ENCODE measurements at regions not wholly inside any gene's neighbourhood (a gene's known extent, or its start where the extent isn't known, plus 50 kb on each side); places are given as distances from the start of the nearest gene placed in this dataset.
"Not testable (repeated sequence)": the region's sequence is repeated elsewhere in the genome, so short reads cannot be mapped to it uniquely, and the experiment has no call there.

GRCh38 chr20:55142932-55143331 is 667.5 kb downstream of the DOK5 start:
- no peak for DNase-seq

GRCh38 chr20:55140631-55141030 is 665.2 kb downstream of the DOK5 start:
- no peak for DNase-seq

- no peak for DNase-seq
Measured at GRCh38 chr20:55139173-55139765, 663.9 kb downstream of the DOK5 start.

GRCh38 chr20:55135923-55136322 is 660.5 kb downstream of the DOK5 start:
- DNase-seq: no peak

- no peak for DNase-seq
Measured at GRCh38 chr20:55132523-55132922, 657.1 kb downstream of the DOK5 start.

GRCh38 chr20:55117577-55117976 is 642.2 kb downstream of the DOK5 start:
- DNase-seq: not testable (repeated sequence)

- DNase-seq: no peak
Measured at GRCh38 chr20:55116598-55116997, 641.2 kb downstream of the DOK5 start.

GRCh38 chr20:55103188-55103587 is 627.8 kb downstream of the DOK5 start:
- DNase-seq: no peak

- DNase-seq: no peak
Measured at GRCh38 chr20:55099251-55099650, 623.9 kb downstream of the DOK5 start.

GRCh38 chr20:55097621-55098020 is 622.2 kb downstream of the DOK5 start:
- DNase-seq: no peak

- no peak for DNase-seq
Measured at GRCh38 chr20:55095745-55096400, 620.5 kb downstream of the DOK5 start.

- DNase-seq: no peak
Measured at GRCh38 chr20:55094353-55094861, 619.0 kb downstream of the DOK5 start.

GRCh38 chr20:55090286-55090685 is 614.9 kb downstream of the DOK5 start:
- no peak for DNase-seq

GRCh38 chr20:55086421-55086820 is 611.0 kb downstream of the DOK5 start:
- no peak for DNase-seq

- no peak for DNase-seq
Measured at GRCh38 chr20:55079917-55080316, 604.5 kb downstream of the DOK5 start.

GRCh38 chr20:55074266-55074840 is 599.0 kb downstream of the DOK5 start:
- not testable (repeated sequence) for DNase-seq

GRCh38 chr20:55070001-55070400 is 594.6 kb downstream of the DOK5 start:
- DNase-seq: no peak

- DNase-seq: no peak
Measured at GRCh38 chr20:55067158-55067825, 591.9 kb downstream of the DOK5 start.

GRCh38 chr20:55058938-55059337 is 583.5 kb downstream of the DOK5 start:
- no peak for DNase-seq

- no peak for DNase-seq
Measured at GRCh38 chr20:55057779-55058415, 582.5 kb downstream of the DOK5 start.

- no peak for DNase-seq
Measured at GRCh38 chr20:55054453-55054852, 579.1 kb downstream of the DOK5 start.

- no peak for DNase-seq
Measured at GRCh38 chr20:55053389-55053788, 578.0 kb downstream of the DOK5 start.

- DNase-seq: no peak
Measured at GRCh38 chr20:55052459-55052858, 577.1 kb downstream of the DOK5 start.

Measured in NCI-H187 treated with DMSO at 0.1 percent for 48 hours (cell line).